ENCODE measurements at regions not wholly inside any gene's neighbourhood (a gene's known extent, or its start where the extent isn't known, plus 50 kb on each side); places are given as distances from the start of the nearest gene placed in this dataset.

GRCh38 chr16:86419518-86419917 is 90.8 kb upstream of the FOXF1 start:
- Histone ChIP-seq H3K27me3 (no peaks in the 10 kb centered on the region), H3K4me1 (no peaks in the 10 kb centered on the region), H3K9me3 (no peaks in the 10 kb centered on the region), H3K27ac (no peak overlapping the region), H3K36me3 (no peaks in the 10 kb centered on the region), H3K9ac (ENCODE audit: low read depth in 2 of 2, low read length in 2 of 2) (no peak overlapping the region), H3K4me3 (no peak overlapping the region)
- no peak for DNase-seq
- no peak for TF ChIP-seq CTCF (IDR thresholded peaks at IDR 0.05)
- intact Hi-C loops (cut with DNase I) = no loop called here

- H3K4me1 ChIP-seq = no peaks in the 10 kb centered on the region
- no peaks in the 10 kb centered on the region for H3K27me3 ChIP-seq
- H3K27ac ChIP-seq = no peak overlapping the region
- no peak for TF ChIP-seq CTCF (IDR thresholded peaks at IDR 0.05)
- no peak overlapping the region for H3K4me3 ChIP-seq
- no peaks in the 10 kb centered on the region for H3K36me3 ChIP-seq
- no peak overlapping the region for H3K9ac ChIP-seq (ENCODE audit: low read depth in 2 of 2, low read length in 2 of 2)
- no peak for DNase-seq
- intact Hi-C loops (cut with DNase I) = no loop called here
- no peaks in the 10 kb centered on the region for H3K9me3 ChIP-seq
Measured at GRCh38 chr16:86421995-86422394, 88.3 kb upstream of the FOXF1 start.

- Histone ChIP-seq H3K27me3 (no peaks in the 10 kb centered on the region), H3K9me3 (no peaks in the 10 kb centered on the region), H3K4me1 (no peaks in the 10 kb centered on the region), H3K9ac (ENCODE audit: low read depth in 2 of 2, low read length in 2 of 2) (no peak overlapping the region), H3K36me3 (no peaks in the 10 kb centered on the region), H3K4me3 (no peak overlapping the region), H3K27ac (no peak overlapping the region)
- DNase-seq = no peak
- intact Hi-C loops (cut with DNase I) = no loop called here
- no peak for TF ChIP-seq CTCF (IDR thresholded peaks at IDR 0.05)
Measured at GRCh38 chr16:86424398-86424797, 85.9 kb upstream of the FOXF1 start.

- Histone ChIP-seq H3K9me3 (no peaks in the 10 kb centered on the region), H3K4me1 (no peaks in the 10 kb centered on the region)
Measured at GRCh38 chr16:86424985-86425384, 85.3 kb upstream of the FOXF1 start.

GRCh38 chr16:86426063-86426642 is 84.2 kb upstream of the FOXF1 start:
- no peak overlapping the region for H3K27ac ChIP-seq
- no peak overlapping the region for H3K9ac ChIP-seq (ENCODE audit: low read depth in 2 of 2, low read length in 2 of 2)
- no peaks in the 10 kb centered on the region for H3K9me3 ChIP-seq
- no peaks in the 10 kb centered on the region for H3K27me3 ChIP-seq
- no peak overlapping the region for H3K4me3 ChIP-seq
- intact Hi-C loops (cut with DNase I) = no loop called here
- H3K36me3 ChIP-seq = no peaks in the 10 kb centered on the region
- no peak for TF ChIP-seq CTCF (IDR thresholded peaks at IDR 0.05)
- DNase-seq = no peak
- no peaks in the 10 kb centered on the region for H3K4me1 ChIP-seq

More at GRCh38 chr16:86424985-86425384, 85.3 kb upstream of the FOXF1 start:
- Histone ChIP-seq H3K27ac (no peak overlapping the region), H3K4me3 (no peak overlapping the region), H3K36me3 (no peaks in the 10 kb centered on the region), H3K27me3 (no peaks in the 10 kb centered on the region), H3K9ac (ENCODE audit: low read depth in 2 of 2, low read length in 2 of 2) (no peak overlapping the region)
- intact Hi-C loops (cut with DNase I) = no loop called here
- no peak for DNase-seq
- TF ChIP-seq CTCF (IDR thresholded peaks at IDR 0.05) = no peak

Data from colonic mucosa (tissue), 4 donors.